HEK293T (cell line): ENCODE measurements at regions not wholly inside any gene's neighbourhood (a gene's known extent, or its start where the extent isn't known, plus 50 kb on each side); places are given as distances from the start of the nearest gene placed in this dataset.

Source experiments
- ARNT ChIP-seq: fragments of 450-650 bp; IDR thresholded peaks from 2 replicates; pipeline ENCODE4 v1.6.1; 2017; ENCODE audit warnings: mild to moderate bottlenecking
- FOXA1 ChIP-seq: fragments of 450-650 bp; IDR thresholded peaks from 2 replicates; pipeline ENCODE4 v1.6.1; 2016; ENCODE audit warnings: mild to moderate bottlenecking
- FOXK2 ChIP-seq: fragments of 450-650 bp; IDR thresholded peaks from 2 replicates; pipeline ENCODE4 v1.6.1; 2016; ENCODE audit warnings: mild to moderate bottlenecking
- HDGF ChIP-seq: fragments of 450-650 bp; IDR thresholded peaks from 2 replicates; pipeline ENCODE4 v1.6.1; 2017; ENCODE audit warnings: antibody characterized with exemption, borderline replicate concordance
- L3MBTL2 ChIP-seq: fragments of 450-650 bp; conservative IDR thresholded peaks from 2 replicates; pipeline ENCODE4 v1.6.1; 2016; ENCODE audit warnings: mild to moderate bottlenecking
- SP1 ChIP-seq: fragments of 450-650 bp; IDR thresholded peaks from 2 replicates; pipeline ENCODE4 v1.6.1; 2017
- TARDBP ChIP-seq: fragments of 450-650 bp; IDR thresholded peaks from 2 replicates; pipeline ENCODE4 v1.6.1; 2016
- ZNF384 ChIP-seq: fragments of 450-650 bp; IDR thresholded peaks from 2 replicates; pipeline ENCODE4 v1.6.1; 2016
- TF ChIP-seq, protein P1 (sequence below): fragments of 450-650 bp; IDR thresholded peaks from 2 replicates; pipeline ENCODE4 v1.6.1; 2016

DNA sequence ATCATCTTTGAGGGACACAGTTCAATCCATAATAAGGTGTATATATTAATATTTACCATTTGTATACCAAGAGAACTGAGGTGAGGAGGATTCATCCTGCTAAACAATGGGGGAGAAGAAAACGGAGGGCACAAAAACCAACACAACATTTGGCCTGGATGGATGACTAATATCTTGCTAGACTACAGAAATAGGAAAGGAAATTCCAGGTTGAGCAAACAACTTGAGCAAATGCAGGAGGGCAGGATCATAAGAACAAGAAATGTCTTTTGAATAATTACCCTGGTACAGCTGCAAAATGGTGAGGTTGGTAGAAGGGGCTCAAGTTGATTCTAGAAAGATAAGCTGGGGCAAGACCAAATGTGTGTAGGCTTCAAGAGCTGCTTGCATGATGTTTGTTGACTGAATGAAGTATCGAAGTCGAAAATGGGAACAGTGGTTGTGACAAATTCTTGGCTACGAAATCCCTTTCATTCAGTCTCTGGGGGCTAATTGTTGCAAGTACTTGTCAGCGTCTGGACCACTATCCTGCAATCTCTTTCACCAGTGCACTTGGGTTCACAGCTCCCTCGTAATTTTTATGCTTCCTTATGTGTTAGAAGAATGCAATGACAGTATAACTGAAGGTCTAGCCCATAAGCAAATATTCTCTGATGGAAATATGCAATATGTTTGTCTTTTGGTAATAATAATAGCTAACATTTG, 176.2 kb downstream of the PTEN start:
- TF ChIP-seq, protein P1, sequence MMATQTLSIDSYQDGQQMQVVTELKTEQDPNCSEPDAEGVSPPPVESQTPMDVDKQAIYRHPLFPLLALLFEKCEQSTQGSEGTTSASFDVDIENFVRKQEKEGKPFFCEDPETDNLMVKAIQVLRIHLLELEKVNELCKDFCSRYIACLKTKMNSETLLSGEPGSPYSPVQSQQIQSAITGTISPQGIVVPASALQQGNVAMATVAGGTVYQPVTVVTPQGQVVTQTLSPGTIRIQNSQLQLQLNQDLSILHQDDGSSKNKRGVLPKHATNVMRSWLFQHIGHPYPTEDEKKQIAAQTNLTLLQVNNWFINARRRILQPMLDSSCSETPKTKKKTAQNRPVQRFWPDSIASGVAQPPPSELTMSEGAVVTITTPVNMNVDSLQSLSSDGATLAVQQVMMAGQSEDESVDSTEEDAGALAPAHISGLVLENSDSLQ = no peak
- TF ChIP-seq HDGF (no peak), ZNF384 (no peak), L3MBTL2 (no peak), FOXA1 (no peak), FOXK2 (no peak), TARDBP (no peak), SP1 (no peak), ARNT (no peak)
